ENCODE measurements at regions not wholly inside any gene's neighbourhood (a gene's known extent, or its start where the extent isn't known, plus 50 kb on each side); places are given as distances from the start of the nearest gene placed in this dataset.

GRCh38 chr6:22020299-22021003 is 276.4 kb downstream of the PRL start:
- DNase-seq: no peak
- Mint-ChIP-seq H3K4me1 (peaks cover 12 to 20% of the 10 kb centered on the region in 2 experiments), H3K27me3 (ENCODE audit: low read depth) (no peaks in the 10 kb centered on the region), H3K27ac (no peak overlapping the region), H3K4me3 (no peak overlapping the region), H3K36me3 (ENCODE audit: insufficient read depth in 1 of 3, low read depth in 3 of 3) (peaks cover 0 to 6% (median 0%) of the 10 kb centered on the region in 3 experiments; a peak in 3 of 7 replicates), H3K9me3 (peaks cover 3 to 7% of the 10 kb centered on the region in 2 experiments; a peak in 3 of 5 replicates)
- Histone ChIP-seq H3K56ac (ENCODE audit: insufficient read length, low read depth, low read length) (no peak overlapping the region), H2BK20ac (ENCODE audit: low read depth, low read length, poor library complexity, severe bottlenecking) (no peak overlapping the region), H4K8ac (replicated peaks; ENCODE audit: insufficient read length, low read depth, low read length) (no peak overlapping the region), H3K4me1 (ENCODE audit: insufficient read depth, low read length) (no peaks in the 10 kb centered on the region; the same call in none of the 2 replicates), H4K20me1 (ENCODE audit: control insufficient read depth, insufficient read depth, insufficient read length) (no peaks in the 10 kb centered on the region), H3K23ac (ENCODE audit: insufficient read length, low read depth, low read length) (no peak overlapping the region), H3T11ph (ENCODE audit: low read length) (no peak overlapping the region), H3K4ac (ENCODE audit: low read depth, low read length) (no peak overlapping the region), H2AFZ (ENCODE audit: low read length) (no peak overlapping the region), H2BK5ac (ENCODE audit: insufficient read length, low read length) (no peak overlapping the region), H3K27me3 (ENCODE audit: insufficient read depth, low read length) (no peaks in the 10 kb centered on the region), H3K4me2 (ENCODE audit: insufficient read depth, insufficient read length, low read length) (no peak overlapping the region), H3K79me2 (ENCODE audit: insufficient read depth, low read length) (no peaks in the 10 kb centered on the region), H2BK12ac (ENCODE audit: insufficient read length, low read depth, low read length) (no peak overlapping the region), H2BK15ac (ENCODE audit: low read depth, low read length) (no peak overlapping the region), H4K5ac (ENCODE audit: insufficient read length, low read depth, low read length) (no peak overlapping the region), H3K27ac (ENCODE audit: insufficient read length, low read depth, low read length) (no peak overlapping the region), H2BK120ac (ENCODE audit: low read depth, low read length, poor library complexity, severe bottlenecking) (no peak overlapping the region), H3K9ac (ENCODE audit: extremely low read depth, insufficient read length, low read length) (no peak overlapping the region), H3K23me2 (ENCODE audit: insufficient read length, low read depth, low read length, poor library complexity, severe bottlenecking) (no peaks in the 10 kb centered on the region), H3K9me3 (ENCODE audit: control insufficient read depth, low read depth, low read length) (no peaks in the 10 kb centered on the region), H2AK5ac (ENCODE audit: insufficient read length, low read length) (no peak overlapping the region), H3K79me1 (ENCODE audit: insufficient read depth, low read depth, low read length, poor library complexity, severe bottlenecking) (no peaks in the 10 kb centered on the region), H4K91ac (ENCODE audit: insufficient read length, low read depth, low read length) (no peak overlapping the region), H3K14ac (ENCODE audit: insufficient read depth, low read length) (no peak overlapping the region), H3K18ac (ENCODE audit: insufficient read length, low read depth, low read length) (no peak overlapping the region)
- WGBS (ENCODE audit: extremely low coverage, insufficient read length, low lambda C conversion rate): no CpG with 5 or more reads among the region's 5 CpGs
- TF ChIP-seq CTCF (conservative IDR thresholded peaks at IDR 0.05): no peak
